Memory B cell (primary cell): ENCODE measurements at regions not wholly inside any gene's neighbourhood (a gene's known extent, or its start where the extent isn't known, plus 50 kb on each side); places are given as distances from the start of the nearest gene placed in this dataset.

ENCODE experiments used
- ATAC-seq: fragments of 150-1000 bp; cut with Tn5 transposase; 2 replicates; pipeline ENCODE4 v1.10.0; 2021; ENCODE audit warnings: low read depth, mild to moderate bottlenecking, moderate library complexity
- DNase-seq, 2 donors: peaks; one replicate each; pipeline ENCODE4 v3.0.0; 2022; ENCODE audit warnings: low spot score in 2 of 2
- H3K27ac Mint-ChIP-seq: one replicate; pipeline ENCODE4 v1.8.0; 2022; ENCODE audit warnings: mild to moderate bottlenecking, moderate library complexity, mixed read lengths
- H3K27me3 Mint-ChIP-seq: one replicate; pipeline ENCODE4 v1.8.0; 2022; ENCODE audit warnings: mixed read lengths
- H3K36me3 Mint-ChIP-seq: one replicate; pipeline ENCODE4 v1.8.0; 2022; ENCODE audit warnings: mild to moderate bottlenecking, mixed read lengths
- H3K4me1 Mint-ChIP-seq: one replicate; pipeline ENCODE4 v1.8.0; 2022; ENCODE audit warnings: mixed read lengths
- H3K4me3 Mint-ChIP-seq: one replicate; pipeline ENCODE4 v1.8.0; 2022; ENCODE audit warnings: mild to moderate bottlenecking, moderate library complexity, mixed read lengths
- H3K9me3 Mint-ChIP-seq: one replicate; pipeline ENCODE4 v1.8.0; 2022; ENCODE audit warnings: mixed read lengths

- Mint-ChIP-seq H3K27me3 (peaks cover 1% of the 10 kb centered on the region), H3K27ac (no peak overlapping the region), H3K36me3 (no peaks in the 10 kb centered on the region), H3K4me3 (no peak overlapping the region), H3K4me1 (peaks cover 7% of the 10 kb centered on the region), H3K9me3 (no peaks in the 10 kb centered on the region)
- DNase-seq, result no peak
- no peak for ATAC-seq
Measured at GRCh38 chr3:39748002-39748401, 61.4 kb upstream of the MYRIP start.

GRCh38 chr3:39748763-39749162 lies 60.6 kb upstream of the MYRIP start:
- no peak overlapping the region for H3K27ac Mint-ChIP-seq
- H3K27me3 Mint-ChIP-seq, result peaks cover 1% of the 10 kb centered on the region
- H3K4me1 Mint-ChIP-seq, result peaks cover 7% of the 10 kb centered on the region
- H3K4me3 Mint-ChIP-seq, result no peak overlapping the region
- H3K36me3 Mint-ChIP-seq, result no peaks in the 10 kb centered on the region
- H3K9me3 Mint-ChIP-seq, result no peaks in the 10 kb centered on the region
- DNase-seq (no peak), ATAC-seq (no peak)

DNA sequence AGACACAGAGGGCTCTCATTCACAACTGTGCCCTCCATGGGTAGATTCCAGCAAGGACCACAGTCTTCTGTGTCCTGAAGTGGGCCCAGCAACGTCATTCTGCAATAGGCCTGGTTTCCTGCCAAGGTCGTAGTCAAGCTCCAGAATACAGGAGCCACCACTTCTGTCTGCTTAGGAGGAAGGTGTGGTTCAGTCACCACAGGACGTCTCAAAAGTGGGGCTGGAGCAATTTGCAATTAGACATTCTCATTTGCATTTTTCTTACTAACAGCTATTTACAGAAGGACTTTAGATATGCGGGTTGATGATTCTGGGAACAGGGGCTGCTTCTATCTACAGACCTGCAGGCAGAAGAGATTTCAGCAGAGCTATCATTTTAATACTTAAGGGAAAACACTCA lies 58.7 kb upstream of the MYRIP start:
- ATAC-seq (no peak), DNase-seq (no peak)
- Mint-ChIP-seq H3K27ac (no peak overlapping the region), H3K9me3 (no peaks in the 10 kb centered on the region), H3K4me1 (peaks cover 7% of the 10 kb centered on the region), H3K27me3 (peaks cover 1% of the 10 kb centered on the region), H3K4me3 (no peak overlapping the region), H3K36me3 (no peaks in the 10 kb centered on the region)

GRCh38 chr3:39751286-39751685 lies 58.1 kb upstream of the MYRIP start:
- Mint-ChIP-seq H3K4me1 (peaks cover 7% of the 10 kb centered on the region), H3K27ac (no peak overlapping the region), H3K36me3 (no peaks in the 10 kb centered on the region), H3K27me3 (no peaks in the 10 kb centered on the region), H3K4me3 (no peak overlapping the region), H3K9me3 (no peaks in the 10 kb centered on the region)
- ATAC-seq (no peak), DNase-seq (no peak)

DNA sequence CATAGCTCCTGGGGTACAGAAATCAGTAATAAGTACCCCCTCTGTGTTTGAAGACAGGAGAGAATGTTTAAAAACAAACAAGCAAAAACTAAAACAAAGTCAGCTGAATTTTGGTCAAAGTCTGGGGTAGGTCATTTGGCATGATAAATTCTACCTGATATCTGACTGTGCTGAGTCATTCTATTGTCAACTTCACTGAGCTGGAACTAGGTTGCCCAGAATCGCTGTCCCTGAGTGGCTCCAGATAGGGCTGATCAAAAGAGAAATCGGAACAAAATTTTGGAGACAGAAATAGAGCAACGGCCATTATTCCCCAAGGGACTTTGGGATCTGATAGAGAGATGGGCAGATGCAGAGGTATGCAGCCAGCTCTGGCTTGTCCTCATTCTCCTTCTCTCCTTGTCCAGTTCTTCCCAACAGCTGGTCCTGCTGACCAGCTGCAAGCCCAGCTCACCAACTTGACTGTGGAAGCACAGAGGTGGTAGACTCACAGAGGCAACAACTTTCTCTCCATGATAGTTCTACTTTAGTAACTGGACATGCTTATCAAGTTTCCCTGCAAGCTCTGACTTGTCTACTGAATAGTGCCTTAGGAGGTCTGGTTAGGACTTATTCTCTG lies 57.3 kb upstream of the MYRIP start:
- no peak for DNase-seq
- Mint-ChIP-seq H3K4me1 (peaks cover 7% of the 10 kb centered on the region), H3K9me3 (no peaks in the 10 kb centered on the region), H3K27me3 (peaks cover 2% of the 10 kb centered on the region), H3K4me3 (no peak overlapping the region), H3K36me3 (no peaks in the 10 kb centered on the region), H3K27ac (no peak overlapping the region)
- no peak for ATAC-seq

GRCh38 chr3:39752751-39753150 lies 56.7 kb upstream of the MYRIP start:
- H3K27me3 Mint-ChIP-seq, result peaks cover 2% of the 10 kb centered on the region
- H3K36me3 Mint-ChIP-seq, result no peaks in the 10 kb centered on the region
- DNase-seq (no peak), ATAC-seq (no peak)
- H3K4me1 Mint-ChIP-seq, result peaks cover 7% of the 10 kb centered on the region
- H3K9me3 Mint-ChIP-seq, result no peaks in the 10 kb centered on the region
- no peak overlapping the region for H3K27ac Mint-ChIP-seq
- no peak overlapping the region for H3K4me3 Mint-ChIP-seq

GRCh38 chr3:39753391-39753790 lies 56.0 kb upstream of the MYRIP start:
- Mint-ChIP-seq H3K36me3 (no peaks in the 10 kb centered on the region), H3K27me3 (peaks cover 2% of the 10 kb centered on the region), H3K4me3 (no peak overlapping the region), H3K27ac (no peak overlapping the region), H3K4me1 (peaks cover 7% of the 10 kb centered on the region), H3K9me3 (no peaks in the 10 kb centered on the region)
- DNase-seq (no peak), ATAC-seq (no peak)

DNA sequence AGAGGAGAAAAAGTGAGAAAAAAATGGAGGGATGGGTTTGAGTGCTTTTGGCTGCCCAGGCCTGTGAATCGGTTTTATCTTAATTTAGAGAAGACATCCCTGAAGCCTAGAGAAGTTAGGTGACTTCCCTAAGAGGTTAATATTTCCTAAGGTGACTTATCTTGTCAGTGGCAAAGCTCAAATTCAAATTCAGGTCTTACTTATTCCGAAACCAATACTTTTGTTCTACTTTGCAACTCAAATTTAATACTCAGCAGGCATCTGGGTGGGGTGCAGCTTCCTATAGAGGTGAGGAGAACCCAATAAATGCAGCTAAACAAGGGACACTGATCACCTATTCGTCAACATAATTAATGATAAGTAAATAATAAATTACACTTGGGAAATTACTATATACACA lies 54.9 kb upstream of the MYRIP start:
- DNase-seq, result no peak

GRCh38 chr3:39755100-39755499 lies 54.3 kb upstream of the MYRIP start:
- Mint-ChIP-seq H3K27me3 (peaks cover 4% of the 10 kb centered on the region), H3K4me3 (no peak overlapping the region)

More for the DNA sequence above, 54.9 kb upstream of the MYRIP start:
- ATAC-seq, result no peak
- Mint-ChIP-seq H3K27ac (no peak overlapping the region), H3K27me3 (peaks cover 4% of the 10 kb centered on the region), H3K4me3 (no peak overlapping the region), H3K4me1 (peaks cover 7% of the 10 kb centered on the region), H3K9me3 (no peaks in the 10 kb centered on the region), H3K36me3 (no peaks in the 10 kb centered on the region)

GRCh38 chr3:39757307-39757706 lies 52.1 kb upstream of the MYRIP start:
- no peaks in the 10 kb centered on the region for H3K4me1 Mint-ChIP-seq
- no peak for DNase-seq
- no peaks in the 10 kb centered on the region for H3K36me3 Mint-ChIP-seq
- H3K27me3 Mint-ChIP-seq, result peaks cover 6% of the 10 kb centered on the region
- no peak overlapping the region for H3K27ac Mint-ChIP-seq
- no peak overlapping the region for H3K4me3 Mint-ChIP-seq
- ATAC-seq, result no peak
- H3K9me3 Mint-ChIP-seq, result no peaks in the 10 kb centered on the region

More at GRCh38 chr3:39755100-39755499, 54.3 kb upstream of the MYRIP start:
- peak overlapping the region; percentile 46 for H3K27ac Mint-ChIP-seq
- ATAC-seq (no peak), DNase-seq (no peak)
- H3K9me3 Mint-ChIP-seq, result no peaks in the 10 kb centered on the region
- H3K4me1 Mint-ChIP-seq, result peaks cover 7% of the 10 kb centered on the region
- no peaks in the 10 kb centered on the region for H3K36me3 Mint-ChIP-seq
